ENCODE measurements at regions not wholly inside any gene's neighbourhood (a gene's known extent, or its start where the extent isn't known, plus 50 kb on each side); places are given as distances from the start of the nearest gene placed in this dataset.
"Not testable (repeated sequence)": the region's sequence is repeated elsewhere in the genome, so short reads cannot be mapped to it uniquely, and the experiment has no call there.

DNA sequence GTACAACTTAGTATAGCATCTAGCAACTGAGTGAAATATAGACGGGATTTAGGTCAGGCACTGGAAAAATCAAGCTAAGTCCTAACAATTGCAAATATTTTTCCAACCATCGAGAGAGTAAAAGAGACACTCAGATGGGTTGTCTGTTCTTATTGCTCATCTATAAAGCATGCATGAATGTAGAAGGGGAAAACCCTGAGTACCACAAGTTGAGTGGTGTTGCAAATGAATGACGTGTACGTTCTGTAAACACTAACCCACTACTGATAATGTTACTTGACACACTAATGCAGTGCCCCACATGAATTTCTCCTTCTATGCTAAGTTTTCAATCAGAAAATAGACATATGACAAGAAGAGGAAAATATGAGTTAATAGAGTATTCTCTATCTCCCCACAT is 211.2 kb downstream of the COX18 start:
- H3K27ac ChIP-seq = no peak overlapping the region
- H3K9me3 ChIP-seq (ENCODE audit: low read depth, low read length) = no peaks in the 10 kb centered on the region
- DNase-seq (ENCODE audit: low read depth, low spot score) = no peak
- no peaks in the 10 kb centered on the region for H3K36me3 ChIP-seq (ENCODE audit: insufficient read depth, low read length)
- H3K9ac ChIP-seq (ENCODE audit: insufficient read length) = no peak overlapping the region
- no peak overlapping the region for H3K4me3 ChIP-seq
- TF ChIP-seq POLR2AphosphoS5 (IDR thresholded peaks at IDR 0.05; ENCODE audit: borderline replicate concordance, low read depth, low read length) (no peak), FOXP2 (optimal IDR thresholded peaks at IDR 0.05; ENCODE audit: control extremely low read depth, extremely low read length, insufficient read depth) (no peak)

GRCh38 chr4:72857787-72858186 is 211.7 kb downstream of the COX18 start:
- no peaks in the 10 kb centered on the region for H3K36me3 ChIP-seq (ENCODE audit: insufficient read depth, low read length)
- no peak for DNase-seq (ENCODE audit: low read depth, low spot score)

DNA sequence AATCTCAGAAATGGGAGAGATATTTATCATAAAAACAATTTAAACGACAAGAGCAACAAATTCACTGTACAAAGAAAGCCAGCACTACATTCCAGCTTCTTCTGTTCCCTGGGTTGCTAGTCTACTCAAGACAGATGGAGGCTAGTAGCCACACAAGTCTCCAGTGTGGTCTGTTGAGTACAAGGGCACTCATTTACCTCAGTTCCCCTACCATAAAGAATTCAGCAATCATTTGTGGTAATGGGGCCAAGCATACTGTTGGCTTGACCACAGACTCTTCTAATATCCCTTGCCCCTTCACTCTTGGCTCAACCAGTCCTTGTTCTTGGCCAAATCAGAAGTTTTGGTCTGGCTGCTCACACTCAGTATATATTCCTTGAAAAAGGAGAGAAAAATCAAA is 212.3 kb downstream of the COX18 start:
- Histone ChIP-seq H3K36me3 (ENCODE audit: insufficient read depth, low read length) (no peaks in the 10 kb centered on the region), H3K9ac (ENCODE audit: insufficient read length) (no peak overlapping the region), H3K27ac (no peak overlapping the region), H3K4me3 (no peak overlapping the region), H3K9me3 (ENCODE audit: low read depth, low read length) (no peaks in the 10 kb centered on the region)
- no peak for TF ChIP-seq FOXP2 (optimal IDR thresholded peaks at IDR 0.05; ENCODE audit: control extremely low read depth, extremely low read length, insufficient read depth)
- TF ChIP-seq EZH2 (IDR thresholded peaks at IDR 0.05) = no peak
- TF ChIP-seq POLR2AphosphoS5 (IDR thresholded peaks at IDR 0.05; ENCODE audit: borderline replicate concordance, low read depth, low read length) = no peak
- no peak for DNase-seq (ENCODE audit: low read depth, low spot score)

More at GRCh38 chr4:72857787-72858186, 211.7 kb downstream of the COX18 start:
- TF ChIP-seq EZH2 (IDR thresholded peaks at IDR 0.05) = no peak
- no peak for TF ChIP-seq FOXP2 (optimal IDR thresholded peaks at IDR 0.05; ENCODE audit: control extremely low read depth, extremely low read length, insufficient read depth)
- no peak for TF ChIP-seq POLR2AphosphoS5 (IDR thresholded peaks at IDR 0.05; ENCODE audit: borderline replicate concordance, low read depth, low read length)
- no peak overlapping the region for H3K4me3 ChIP-seq
- no peak overlapping the region for H3K9ac ChIP-seq (ENCODE audit: insufficient read length)
- no peak overlapping the region for H3K27ac ChIP-seq
- H3K9me3 ChIP-seq (ENCODE audit: low read depth, low read length) = no peaks in the 10 kb centered on the region

GRCh38 chr4:72846280-72847111 is 223.0 kb downstream of the COX18 start:
- Histone ChIP-seq H3K9me3 (ENCODE audit: low read depth, low read length) (no peaks in the 10 kb centered on the region), H3K4me3 (no peak overlapping the region), H3K36me3 (ENCODE audit: insufficient read depth, low read length) (no peaks in the 10 kb centered on the region), H3K27ac (no peak overlapping the region), H3K9ac (ENCODE audit: insufficient read length) (no peak overlapping the region)
- TF ChIP-seq FOXP2 (optimal IDR thresholded peaks at IDR 0.05; ENCODE audit: control extremely low read depth, extremely low read length, insufficient read depth) (no peak), POLR2AphosphoS5 (IDR thresholded peaks at IDR 0.05; ENCODE audit: borderline replicate concordance, low read depth, low read length) (no peak), EZH2 (IDR thresholded peaks at IDR 0.05) (no peak)
- no peak for DNase-seq (ENCODE audit: low read depth, low spot score)

GRCh38 chr4:72843466-72843865 is 226.1 kb downstream of the COX18 start:
- DNase-seq (ENCODE audit: low read depth, low spot score) = no peak
- no peaks in the 10 kb centered on the region for H3K36me3 ChIP-seq (ENCODE audit: insufficient read depth, low read length)
- no peak overlapping the region for H3K4me3 ChIP-seq
- H3K9ac ChIP-seq (ENCODE audit: insufficient read length) = no peak overlapping the region
- no peaks in the 10 kb centered on the region for H3K9me3 ChIP-seq (ENCODE audit: low read depth, low read length)
- TF ChIP-seq POLR2AphosphoS5 (IDR thresholded peaks at IDR 0.05; ENCODE audit: borderline replicate concordance, low read depth, low read length) (no peak), EZH2 (IDR thresholded peaks at IDR 0.05) (no peak), FOXP2 (optimal IDR thresholded peaks at IDR 0.05; ENCODE audit: control extremely low read depth, extremely low read length, insufficient read depth) (no peak)
- no peak overlapping the region for H3K27ac ChIP-seq

DNA sequence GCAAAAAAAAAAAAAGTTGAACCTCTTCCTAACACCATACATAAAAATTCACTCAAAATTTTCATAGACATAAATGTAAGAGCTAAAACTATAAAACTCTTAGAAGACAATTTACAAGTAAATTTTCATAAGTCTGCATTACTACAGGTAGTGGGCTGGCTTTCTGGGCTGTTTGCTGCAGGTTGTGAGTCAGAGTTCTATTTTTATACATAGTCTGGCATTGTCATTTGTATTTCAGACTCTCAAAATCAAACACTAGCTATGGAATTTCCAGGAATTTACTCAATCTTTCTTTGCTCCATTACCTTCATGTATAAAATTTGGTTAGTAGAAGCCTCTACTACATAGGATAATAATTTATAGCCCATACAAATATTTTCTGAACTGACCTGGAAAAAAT is 227.2 kb downstream of the COX18 start:
- Histone ChIP-seq H3K9me3 (ENCODE audit: low read depth, low read length) (no peaks in the 10 kb centered on the region), H3K27ac (no peak overlapping the region), H3K4me3 (no peak overlapping the region), H3K36me3 (ENCODE audit: insufficient read depth, low read length) (no peaks in the 10 kb centered on the region), H3K9ac (ENCODE audit: insufficient read length) (no peak overlapping the region)
- no peak for TF ChIP-seq EZH2 (IDR thresholded peaks at IDR 0.05)
- no peak for TF ChIP-seq POLR2AphosphoS5 (IDR thresholded peaks at IDR 0.05; ENCODE audit: borderline replicate concordance, low read depth, low read length)
- DNase-seq (ENCODE audit: low read depth, low spot score) = no peak

DNA sequence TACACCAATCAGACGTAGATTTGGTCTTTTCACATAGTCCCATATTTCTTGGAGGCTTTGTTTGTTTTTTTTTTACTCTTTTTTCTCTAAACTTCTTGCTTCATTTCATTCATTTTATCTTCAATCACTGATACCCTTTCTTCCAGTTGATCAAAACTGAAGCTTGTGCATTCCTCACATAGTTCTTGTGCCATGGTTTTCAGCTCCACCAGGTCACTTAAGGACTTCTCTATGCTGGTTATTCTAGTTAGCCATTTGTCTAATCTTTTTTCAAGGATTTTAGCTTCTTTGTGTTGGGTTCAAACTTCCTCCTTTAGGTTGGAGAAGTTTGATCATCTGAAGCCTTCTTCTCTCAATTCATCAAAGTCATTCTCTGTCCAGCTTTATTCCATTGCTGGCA is 229.3 kb downstream of the COX18 start:
- not testable (repeated sequence) for H3K27ac ChIP-seq; H3K9me3 ChIP-seq (ENCODE audit: low read depth, low read length); H3K36me3 ChIP-seq (ENCODE audit: insufficient read depth, low read length); DNase-seq (ENCODE audit: low read depth, low spot score); H3K4me3 ChIP-seq; H3K9ac ChIP-seq (ENCODE audit: insufficient read length)

DNA sequence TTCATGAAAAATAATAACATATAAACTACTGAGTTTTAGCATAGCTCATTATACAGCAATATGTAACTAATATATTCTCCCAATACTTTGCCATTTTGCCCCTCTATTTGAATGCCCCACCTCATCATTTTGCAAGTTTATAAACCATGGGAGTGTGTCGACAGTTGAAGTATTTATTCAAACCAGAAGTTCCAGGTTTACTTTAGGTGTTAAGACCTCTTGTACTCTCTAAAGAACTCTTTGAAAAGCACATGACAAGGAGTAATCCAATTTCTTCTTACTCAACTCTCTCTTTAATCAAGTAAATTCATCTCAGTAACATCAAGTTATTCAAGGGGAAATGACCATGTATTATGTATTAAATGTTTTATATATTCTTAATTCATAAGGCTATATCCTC is 240.7 kb downstream of the COX18 start:
- Histone ChIP-seq H3K27ac (no peak overlapping the region), H3K4me3 (no peak overlapping the region), H3K9ac (ENCODE audit: insufficient read length) (no peak overlapping the region), H3K9me3 (ENCODE audit: low read depth, low read length) (no peaks in the 10 kb centered on the region), H3K36me3 (ENCODE audit: insufficient read depth, low read length) (no peaks in the 10 kb centered on the region)
- TF ChIP-seq FOXP2 (optimal IDR thresholded peaks at IDR 0.05; ENCODE audit: control extremely low read depth, extremely low read length, insufficient read depth) = no peak
- no peak for TF ChIP-seq POLR2AphosphoS5 (IDR thresholded peaks at IDR 0.05; ENCODE audit: borderline replicate concordance, low read depth, low read length)
- no peak for TF ChIP-seq EZH2 (IDR thresholded peaks at IDR 0.05)
- no peak for DNase-seq (ENCODE audit: low read depth, low spot score)

DNA sequence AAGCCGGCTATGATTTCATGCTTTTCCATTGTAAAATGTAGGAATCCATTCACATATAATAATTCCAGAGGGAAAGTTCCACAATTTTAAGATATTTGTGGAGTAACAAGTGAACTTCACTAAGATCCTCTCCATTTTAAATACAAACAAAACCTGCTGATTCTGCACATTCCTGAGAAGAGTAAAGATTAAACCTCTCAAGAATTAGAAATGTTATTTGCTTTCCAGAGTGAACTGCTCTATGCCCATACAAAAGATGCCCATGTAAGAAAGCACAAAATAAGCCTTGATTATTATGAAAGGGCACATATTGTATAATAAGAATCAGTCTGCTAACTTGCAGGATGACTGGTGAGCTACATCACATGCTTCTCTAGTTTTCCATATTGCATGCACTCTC is 241.5 kb downstream of the COX18 start:
- no peaks in the 10 kb centered on the region for H3K9me3 ChIP-seq (ENCODE audit: low read depth, low read length)
- H3K27ac ChIP-seq = peak overlapping the region; percentile 90
- H3K4me3 ChIP-seq = peak overlapping the region; percentile 50
- TF ChIP-seq FOXP2 (optimal IDR thresholded peaks at IDR 0.05; ENCODE audit: control extremely low read depth, extremely low read length, insufficient read depth) (no peak), EZH2 (IDR thresholded peaks at IDR 0.05) (no peak), POLR2AphosphoS5 (IDR thresholded peaks at IDR 0.05; ENCODE audit: borderline replicate concordance, low read depth, low read length) (no peak)
- DNase-seq (ENCODE audit: low read depth, low spot score) = peak; percentile 22
- H3K36me3 ChIP-seq (ENCODE audit: insufficient read depth, low read length) = no peaks in the 10 kb centered on the region
- H3K9ac ChIP-seq (ENCODE audit: insufficient read length) = peak overlapping the region; percentile 41

Measured in SK-N-MC (cell line).